Activated CD4-positive, alpha-beta memory T cell treated with anti-CD3 and anti-CD28 coated beads for 36 hours (primary cell): ENCODE measurements at regions not wholly inside any gene's neighbourhood (a gene's known extent, or its start where the extent isn't known, plus 50 kb on each side); places are given as distances from the start of the nearest gene placed in this dataset.
"Not testable (repeated sequence)": the region's sequence is repeated elsewhere in the genome, so short reads cannot be mapped to it uniquely, and the experiment has no call there.

Source experiments
- CTCF ChIA-PET: fragments of 350-600 bp; sonication (Branson Sonifier 250); formaldehyde crosslinking; loops from one replicate; lab custom pipeline; 2021; ENCODE audit warnings: antibody characterized with exemption, inconsistent platforms; lab: Charles Lee
- POLR2A ChIA-PET: fragments of 350-600 bp; sonication (Branson Sonifier 250); formaldehyde crosslinking; loops from one replicate; lab custom pipeline; 2021; ENCODE audit warnings: antibody characterized with exemption; lab: Charles Lee
- DNase-seq: peaks from one replicate; pipeline ENCODE4 v3.0.0-alpha.2; 2020
- H3K27ac Mint-ChIP-seq: one replicate; pipeline ENCODE4 v1.8.0; 2021; ENCODE audit warnings: mixed read lengths
- H3K27me3 Mint-ChIP-seq: one replicate; pipeline ENCODE4 v1.8.0; 2021; ENCODE audit warnings: mixed read lengths
- H3K36me3 Mint-ChIP-seq: one replicate; pipeline ENCODE4 v1.8.0; 2021; ENCODE audit warnings: mixed read lengths
- H3K4me1 Mint-ChIP-seq: one replicate; pipeline ENCODE4 v1.8.0; 2021; ENCODE audit warnings: low read depth, mixed read lengths
- H3K4me3 Mint-ChIP-seq: one replicate; pipeline ENCODE4 v1.8.0; 2021; ENCODE audit warnings: mild to moderate bottlenecking, mixed read lengths
- H3K9me3 Mint-ChIP-seq: one replicate; pipeline ENCODE4 v1.8.0; 2021; ENCODE audit warnings: mixed read lengths
- intact Hi-C: fragments of 100-400 bp; cut with micrococcal nuclease; formaldehyde crosslinking; loops from one replicate; pipeline ENCODE4 v1.15.1; 2023

GRCh38 chr16:55058576-55058975 lies 127.9 kb downstream of the IRX5 start:
- Mint-ChIP-seq H3K4me1 (peaks cover 3% of the 10 kb centered on the region), H3K9me3 (no peaks in the 10 kb centered on the region), H3K27me3 (peaks cover 53% of the 10 kb centered on the region), H3K27ac (no peak overlapping the region), H3K4me3 (no peak overlapping the region), H3K36me3 (no peaks in the 10 kb centered on the region)
- ChIA-PET CTCF (no interaction called here), POLR2A (no interaction called here)
- intact Hi-C loops = no loop called here
- no peak for DNase-seq

DNA sequence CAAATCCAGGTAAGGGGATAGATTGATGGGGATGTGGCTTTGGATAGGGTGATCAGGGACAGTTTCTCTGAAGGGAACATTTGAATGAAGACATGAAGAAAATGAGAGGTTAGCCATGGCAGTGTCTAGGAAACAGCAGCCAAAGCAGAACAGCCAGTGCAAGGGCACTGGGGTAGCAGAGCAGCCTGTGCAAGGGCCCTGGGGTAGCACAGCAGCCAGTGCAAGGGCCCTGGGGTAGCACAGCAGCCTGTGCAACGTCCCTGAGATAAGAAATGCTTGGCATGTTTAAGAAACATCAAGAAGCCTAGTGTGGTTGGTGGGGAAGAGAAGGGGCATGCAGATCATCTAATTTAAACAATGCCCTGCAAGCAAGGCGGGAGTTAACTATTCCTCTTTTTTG lies 128.5 kb downstream of the IRX5 start:
- intact Hi-C loops = no loop called here
- Mint-ChIP-seq H3K27ac (no peak overlapping the region), H3K4me3 (no peak overlapping the region), H3K36me3 (no peaks in the 10 kb centered on the region), H3K9me3 (no peaks in the 10 kb centered on the region), H3K4me1 (peaks cover 3% of the 10 kb centered on the region), H3K27me3 (peaks cover 55% of the 10 kb centered on the region)
- CTCF ChIA-PET = no interaction called here
- POLR2A ChIA-PET = no interaction called here
- DNase-seq = no peak

GRCh38 chr16:55061126-55061525 lies 130.5 kb downstream of the IRX5 start:
- Mint-ChIP-seq H3K27me3 (peaks cover 44% of the 10 kb centered on the region), H3K36me3 (no peaks in the 10 kb centered on the region), H3K4me1 (peaks cover 3% of the 10 kb centered on the region), H3K9me3 (no peaks in the 10 kb centered on the region), H3K27ac (no peak overlapping the region), H3K4me3 (no peak overlapping the region)
- ChIA-PET CTCF (no interaction called here), POLR2A (no interaction called here)
- no peak for DNase-seq
- intact Hi-C loops = no loop called here

DNA sequence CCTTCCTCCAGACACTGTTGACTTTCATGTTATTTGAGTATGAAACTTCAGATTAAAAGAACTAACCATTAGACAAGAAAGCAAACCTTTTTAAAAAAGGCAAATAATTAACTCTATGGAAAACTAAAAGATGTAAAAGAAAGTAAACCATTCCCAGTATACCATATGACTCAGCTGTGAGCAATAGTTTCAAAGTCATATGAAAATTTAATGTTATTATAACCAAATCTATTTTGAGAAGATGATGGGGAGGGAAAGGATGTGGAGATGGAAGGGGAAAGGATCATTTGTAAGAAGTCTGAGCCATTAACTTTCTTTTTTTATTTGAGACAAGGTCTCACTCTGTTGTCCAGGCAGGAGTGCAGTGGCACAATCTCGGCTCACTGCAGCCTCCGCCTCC lies 131.8 kb downstream of the IRX5 start:
- POLR2A ChIA-PET = no interaction called here
- peaks cover 31% of the 10 kb centered on the region for H3K27me3 Mint-ChIP-seq
- H3K4me1 Mint-ChIP-seq = no peaks in the 10 kb centered on the region
- H3K4me3 Mint-ChIP-seq = no peak overlapping the region
- DNase-seq = no peak
- H3K27ac Mint-ChIP-seq = no peak overlapping the region
- no peaks in the 10 kb centered on the region for H3K36me3 Mint-ChIP-seq
- H3K9me3 Mint-ChIP-seq = no peaks in the 10 kb centered on the region
- intact Hi-C loops = no loop called here
- CTCF ChIA-PET = no interaction called here

DNA sequence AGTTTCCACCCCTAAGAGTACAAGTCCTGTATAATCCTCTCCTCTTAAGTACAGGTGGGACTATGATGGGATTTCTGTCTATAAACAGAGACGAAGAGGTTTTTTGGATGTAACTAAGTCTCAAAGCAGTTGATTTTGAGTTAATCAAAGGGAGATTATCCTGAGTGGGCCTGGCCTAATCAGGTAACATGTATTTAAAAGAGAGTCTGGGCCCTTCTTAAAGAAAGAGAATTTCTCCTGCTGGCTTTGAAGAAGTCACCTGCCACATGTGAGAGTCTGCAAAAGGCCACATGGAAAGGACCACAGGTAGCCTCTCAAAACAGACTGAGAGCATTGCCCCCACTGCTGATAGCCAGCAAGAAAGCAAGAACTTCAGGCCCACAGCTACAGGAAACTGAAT lies 142.3 kb downstream of the IRX5 start:
- Mint-ChIP-seq H3K27ac (no peak overlapping the region), H3K27me3 (no peaks in the 10 kb centered on the region), H3K9me3 (no peaks in the 10 kb centered on the region), H3K36me3 (no peaks in the 10 kb centered on the region), H3K4me3 (no peak overlapping the region), H3K4me1 (no peaks in the 10 kb centered on the region)
- CTCF ChIA-PET = no interaction called here
- intact Hi-C loops = no loop called here
- POLR2A ChIA-PET = no interaction called here
- DNase-seq = no peak

- H3K27ac Mint-ChIP-seq = no peak overlapping the region
- H3K4me1 Mint-ChIP-seq = no peaks in the 10 kb centered on the region
- H3K27me3 Mint-ChIP-seq = no peaks in the 10 kb centered on the region
- DNase-seq = no peak
- H3K36me3 Mint-ChIP-seq = no peaks in the 10 kb centered on the region
- CTCF ChIA-PET = no interaction called here
- no peaks in the 10 kb centered on the region for H3K9me3 Mint-ChIP-seq
- intact Hi-C loops = no loop called here
- H3K4me3 Mint-ChIP-seq = no peak overlapping the region
- POLR2A ChIA-PET = no interaction called here
Observed at GRCh38 chr16:55073830-55074229, 143.2 kb downstream of the IRX5 start.

DNA sequence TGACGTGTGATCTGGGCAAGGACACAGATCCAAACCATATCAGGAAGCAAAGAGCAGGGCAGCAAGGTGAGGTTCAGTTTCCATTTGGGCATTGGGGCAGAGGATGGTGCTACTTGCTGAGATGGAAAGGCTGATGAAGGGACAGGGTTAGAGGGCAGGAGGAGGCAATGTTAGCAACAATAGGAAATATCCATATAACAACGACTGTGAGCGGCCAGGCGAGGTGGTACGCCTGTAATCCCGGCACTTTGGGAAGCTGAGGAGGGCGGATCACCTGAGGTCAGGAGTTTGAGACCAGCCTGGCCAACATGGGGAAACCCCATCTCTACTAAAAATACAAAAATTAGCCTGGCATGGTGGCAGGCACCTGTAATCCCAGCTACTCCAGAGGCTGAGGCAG lies 144.5 kb downstream of the IRX5 start:
- CTCF ChIA-PET, intact Hi-C loops, H3K9me3 Mint-ChIP-seq, H3K4me1 Mint-ChIP-seq, DNase-seq, H3K36me3 Mint-ChIP-seq, POLR2A ChIA-PET, H3K27me3 Mint-ChIP-seq, H3K27ac Mint-ChIP-seq, H3K4me3 Mint-ChIP-seq: not testable (repeated sequence)

DNA sequence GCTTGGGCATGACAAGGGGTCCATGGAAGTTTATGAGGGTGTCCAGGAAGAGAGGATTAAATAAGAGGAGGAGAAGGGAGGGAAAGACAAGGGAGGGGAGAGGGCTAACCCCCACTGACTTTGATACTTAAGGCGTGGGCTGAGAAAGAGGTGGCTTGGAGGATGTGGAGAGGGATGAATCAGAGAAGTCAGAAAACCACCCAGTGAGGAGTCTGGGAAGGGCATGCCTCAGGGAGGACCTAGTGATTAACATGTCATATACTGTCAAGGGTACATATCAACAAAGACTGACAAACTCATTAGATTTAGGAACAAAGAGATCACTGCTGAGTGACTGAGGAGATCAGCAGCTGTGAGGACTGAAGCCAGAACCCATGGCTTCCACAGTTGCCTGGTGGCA lies 145.4 kb downstream of the IRX5 start:
- ChIA-PET POLR2A (no interaction called here), CTCF (no interaction called here)
- Mint-ChIP-seq H3K36me3 (no peaks in the 10 kb centered on the region), H3K9me3 (no peaks in the 10 kb centered on the region), H3K4me3 (no peak overlapping the region), H3K4me1 (no peaks in the 10 kb centered on the region), H3K27me3 (no peaks in the 10 kb centered on the region), H3K27ac (no peak overlapping the region)
- DNase-seq = no peak
- intact Hi-C loops = no loop called here

- ChIA-PET CTCF (no interaction called here), POLR2A (no interaction called here)
- Mint-ChIP-seq H3K27ac (no peak overlapping the region), H3K36me3 (no peaks in the 10 kb centered on the region), H3K4me3 (no peak overlapping the region), H3K27me3 (no peaks in the 10 kb centered on the region), H3K4me1 (no peaks in the 10 kb centered on the region), H3K9me3 (no peaks in the 10 kb centered on the region)
- intact Hi-C loops = no loop called here
- DNase-seq = no peak
Observed at GRCh38 chr16:55077266-55077665, 146.6 kb downstream of the IRX5 start.

GRCh38 chr16:55078153-55078552 lies 147.5 kb downstream of the IRX5 start:
- no peaks in the 10 kb centered on the region for H3K9me3 Mint-ChIP-seq
- no peak overlapping the region for H3K27ac Mint-ChIP-seq
- H3K4me1 Mint-ChIP-seq = no peaks in the 10 kb centered on the region
- ChIA-PET POLR2A (no interaction called here), CTCF (no interaction called here)
- intact Hi-C loops = no loop called here
- no peaks in the 10 kb centered on the region for H3K27me3 Mint-ChIP-seq
- H3K4me3 Mint-ChIP-seq = no peak overlapping the region
- no peaks in the 10 kb centered on the region for H3K36me3 Mint-ChIP-seq
- DNase-seq = no peak

DNA sequence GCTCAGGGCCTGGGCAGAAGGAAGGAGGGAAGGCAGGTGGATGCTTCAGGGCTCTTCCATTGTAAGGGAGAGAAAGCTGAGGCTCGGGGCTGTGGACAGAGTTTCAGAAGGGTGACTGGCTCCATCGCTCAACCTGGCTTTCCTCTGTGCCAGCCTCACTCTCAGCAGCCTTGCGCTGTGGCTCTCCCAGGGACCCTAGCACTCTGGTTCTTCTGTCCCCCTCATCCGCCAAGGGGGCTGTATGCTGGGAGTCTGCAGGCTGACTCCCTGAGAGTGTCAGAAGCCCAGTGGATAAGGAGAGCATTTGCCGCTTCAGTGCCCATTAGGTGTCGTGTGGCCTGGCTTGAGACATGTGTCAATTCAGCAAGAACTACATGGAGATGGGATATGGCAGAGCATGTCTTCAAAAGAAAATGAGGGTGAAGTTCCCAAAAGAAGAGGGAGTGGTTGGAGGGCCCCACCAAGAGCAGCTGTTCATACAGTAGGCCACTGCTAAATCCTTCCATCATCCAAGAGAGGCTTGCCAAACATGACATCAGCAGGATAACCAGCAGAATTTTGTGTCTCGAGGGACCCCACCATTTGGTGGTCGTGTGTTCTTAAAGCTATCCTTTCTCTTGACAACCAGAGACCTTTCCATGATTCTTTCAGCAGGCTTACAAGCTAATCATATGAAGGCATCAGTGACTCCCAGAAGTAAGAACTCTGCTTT lies 148.2 kb downstream of the IRX5 start:
- no peaks in the 10 kb centered on the region for H3K4me1 Mint-ChIP-seq
- DNase-seq = no peak
- no peaks in the 10 kb centered on the region for H3K27me3 Mint-ChIP-seq
- no peak overlapping the region for H3K4me3 Mint-ChIP-seq
- H3K36me3 Mint-ChIP-seq = no peaks in the 10 kb centered on the region
- POLR2A ChIA-PET = no interaction called here
- intact Hi-C loops = no loop called here
- no peaks in the 10 kb centered on the region for H3K9me3 Mint-ChIP-seq
- CTCF ChIA-PET = no interaction called here
- H3K27ac Mint-ChIP-seq = no peak overlapping the region

GRCh38 chr16:55081622-55082590 lies 151.2 kb downstream of the IRX5 start:
- DNase-seq = no peak
- no peaks in the 10 kb centered on the region for H3K27me3 Mint-ChIP-seq
- no peak overlapping the region for H3K4me3 Mint-ChIP-seq
- ChIA-PET CTCF (no interaction called here), POLR2A (no interaction called here)
- H3K4me1 Mint-ChIP-seq = no peaks in the 10 kb centered on the region
- no peaks in the 10 kb centered on the region for H3K9me3 Mint-ChIP-seq
- H3K27ac Mint-ChIP-seq = no peak overlapping the region
- intact Hi-C loops = no loop called here
- no peaks in the 10 kb centered on the region for H3K36me3 Mint-ChIP-seq

GRCh38 chr16:55082591-55082976 lies 151.9 kb downstream of the IRX5 start:
- Mint-ChIP-seq H3K9me3 (no peaks in the 10 kb centered on the region), H3K36me3 (no peaks in the 10 kb centered on the region), H3K27me3 (no peaks in the 10 kb centered on the region), H3K4me1 (no peaks in the 10 kb centered on the region), H3K4me3 (no peak overlapping the region), H3K27ac (no peak overlapping the region)
- CTCF ChIA-PET = no interaction called here
- no peak for DNase-seq
- intact Hi-C loops = no loop called here
- POLR2A ChIA-PET = no interaction called here
